ENCODE measurements at regions not wholly inside any gene's neighbourhood (a gene's known extent, or its start where the extent isn't known, plus 50 kb on each side); places are given as distances from the start of the nearest gene placed in this dataset.

DNA sequence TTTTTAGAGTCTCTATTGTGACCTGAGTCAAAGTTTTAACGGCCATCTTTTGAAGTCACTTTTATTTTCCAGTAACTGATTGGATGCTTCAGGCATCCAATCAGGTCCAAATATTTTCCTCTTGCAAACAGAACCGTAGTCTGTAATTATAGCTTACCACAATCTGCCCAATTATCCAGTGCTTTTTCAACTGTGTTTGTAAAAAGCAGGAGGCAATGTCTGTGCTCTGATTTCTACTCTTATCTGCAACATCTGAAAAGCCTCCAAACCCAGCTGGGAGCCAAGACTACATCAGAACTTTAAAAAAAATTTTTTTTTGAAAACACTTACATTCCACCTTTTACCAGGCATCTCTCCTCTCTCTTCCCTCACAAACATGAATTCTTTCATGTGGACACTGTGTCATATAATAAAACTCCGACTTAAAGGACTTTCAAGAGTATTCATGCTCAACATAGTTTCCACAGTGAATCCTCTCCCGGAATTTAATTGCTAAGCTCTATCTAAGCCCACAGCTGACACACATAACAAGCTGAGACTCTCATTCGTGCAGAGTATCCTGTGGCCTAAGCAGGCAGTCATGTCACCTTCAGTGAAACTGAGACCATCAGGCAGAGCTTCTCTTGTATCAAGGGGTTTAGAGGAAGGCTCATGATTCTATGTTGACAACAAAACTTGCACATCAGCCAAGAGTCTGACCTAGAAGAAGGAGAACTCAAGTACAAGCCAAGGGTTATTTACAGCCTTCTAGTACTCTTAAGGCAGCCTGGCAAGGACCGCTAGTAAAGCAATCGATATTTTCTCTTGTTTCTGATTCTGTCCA, 272.7 kb downstream of the TLE1 start:
- no peak for DNase-seq (ENCODE audit: low read depth)
- TF ChIP-seq CTCF (IDR thresholded peaks at IDR 0.05; ENCODE audit: low read length, missing control alignments), result no peak
- no peak overlapping the region for H3K4me3 ChIP-seq (replicated peaks; ENCODE audit: low read depth, low read length)

GRCh38 chr9:81414836-81415235, 274.5 kb downstream of the TLE1 start:
- no peak for DNase-seq (ENCODE audit: low read depth)
- TF ChIP-seq CTCF (IDR thresholded peaks at IDR 0.05; ENCODE audit: low read length, missing control alignments), result no peak
- no peak overlapping the region for H3K4me3 ChIP-seq (replicated peaks; ENCODE audit: low read depth, low read length)

GRCh38 chr9:81411961-81412360, 277.4 kb downstream of the TLE1 start:
- DNase-seq (ENCODE audit: low read depth), result no peak

DNA sequence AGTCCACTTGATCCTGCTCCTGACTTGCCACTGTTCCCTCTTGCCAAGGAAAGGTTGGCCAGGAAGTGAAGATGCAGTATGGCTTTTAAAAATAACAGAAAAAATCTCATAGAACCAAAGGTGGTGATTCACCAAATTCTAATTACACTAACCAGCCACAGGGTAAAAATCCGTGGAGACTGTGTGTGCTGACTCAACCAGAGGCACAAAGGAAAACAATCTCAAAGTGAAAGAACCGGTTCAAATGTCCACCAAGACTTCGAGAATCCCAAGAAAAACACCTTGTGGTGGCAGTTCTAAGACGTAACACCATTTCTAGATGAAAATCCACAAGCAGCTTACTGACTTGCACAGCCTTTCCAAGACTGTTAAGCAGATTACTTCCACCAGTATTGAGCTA, 279.1 kb downstream of the TLE1 start:
- H3K4me3 ChIP-seq (replicated peaks; ENCODE audit: low read depth, low read length), result no peak overlapping the region

More at GRCh38 chr9:81411961-81412360, 277.4 kb downstream of the TLE1 start:
- no peak for TF ChIP-seq CTCF (IDR thresholded peaks at IDR 0.05; ENCODE audit: low read length, missing control alignments)
- H3K4me3 ChIP-seq (replicated peaks; ENCODE audit: low read depth, low read length), result no peak overlapping the region

DNA sequence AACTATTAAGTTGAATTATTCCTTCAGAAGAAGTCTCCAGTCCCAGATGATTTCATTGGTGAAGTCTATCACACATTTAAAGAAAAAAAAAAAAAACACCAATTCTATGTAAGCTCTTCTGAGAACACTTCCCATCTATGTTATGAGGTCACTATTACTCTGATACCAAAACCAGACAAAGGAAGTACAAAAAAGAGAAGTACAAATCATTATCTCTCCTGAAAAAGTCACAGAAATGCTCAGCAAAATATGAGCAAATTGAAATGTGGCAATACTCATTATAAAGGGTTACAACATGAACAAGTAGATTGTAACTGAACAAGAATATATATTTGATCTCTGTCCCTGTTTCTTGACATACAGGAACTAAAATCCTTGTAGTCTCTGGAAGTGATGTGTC, 280.4 kb downstream of the TLE1 start:
- no peak for TF ChIP-seq CTCF (IDR thresholded peaks at IDR 0.05; ENCODE audit: low read length, missing control alignments)
- H3K4me3 ChIP-seq (replicated peaks; ENCODE audit: low read depth, low read length), result no peak overlapping the region
- DNase-seq (ENCODE audit: low read depth), result no peak

More for the DNA sequence above, 279.1 kb downstream of the TLE1 start:
- peak; percentile 7 for TF ChIP-seq CTCF (IDR thresholded peaks at IDR 0.05; ENCODE audit: low read length, missing control alignments)
- DNase-seq (ENCODE audit: low read depth), result peak; percentile 42

DNA sequence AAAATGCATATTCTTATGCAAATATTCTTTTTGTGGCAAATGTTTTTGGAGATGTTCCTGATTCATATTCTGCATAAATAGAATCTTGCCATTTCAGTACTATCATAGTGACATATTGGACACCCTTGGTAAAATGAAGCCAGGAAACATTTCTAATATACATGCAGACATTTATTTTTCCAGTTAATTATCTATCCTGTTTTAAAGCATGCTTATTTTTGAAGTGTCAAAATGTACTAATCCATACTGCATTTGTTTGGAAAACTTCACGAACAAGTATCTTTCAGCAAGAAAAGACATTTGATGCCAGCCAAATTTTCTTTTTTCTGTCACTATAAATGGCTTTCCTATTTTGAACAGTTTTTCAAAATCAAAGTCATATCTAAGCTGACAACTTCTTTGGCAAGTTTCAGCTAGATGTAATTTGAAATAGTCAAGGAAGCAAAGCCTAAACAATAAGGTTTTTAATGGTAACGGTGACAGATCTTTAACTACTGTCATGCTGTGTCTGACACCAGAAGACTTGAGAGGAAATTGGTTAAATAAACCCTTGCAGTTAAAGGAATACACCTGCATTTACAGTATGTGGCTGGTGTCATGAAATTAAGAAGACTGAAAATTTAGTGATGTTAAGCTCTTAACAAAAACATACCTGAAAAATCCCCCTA, 284.3 kb downstream of the TLE1 start:
- DNase-seq (ENCODE audit: low read depth), result no peak
- H3K4me3 ChIP-seq (replicated peaks; ENCODE audit: low read depth, low read length), result no peak overlapping the region
- no peak for TF ChIP-seq CTCF (IDR thresholded peaks at IDR 0.05; ENCODE audit: low read length, missing control alignments)

All from fibroblast of pulmonary artery (primary cell).